ENCODE measurements at regions not wholly inside any gene's neighbourhood (a gene's known extent, or its start where the extent isn't known, plus 50 kb on each side); places are given as distances from the start of the nearest gene placed in this dataset.

DNA sequence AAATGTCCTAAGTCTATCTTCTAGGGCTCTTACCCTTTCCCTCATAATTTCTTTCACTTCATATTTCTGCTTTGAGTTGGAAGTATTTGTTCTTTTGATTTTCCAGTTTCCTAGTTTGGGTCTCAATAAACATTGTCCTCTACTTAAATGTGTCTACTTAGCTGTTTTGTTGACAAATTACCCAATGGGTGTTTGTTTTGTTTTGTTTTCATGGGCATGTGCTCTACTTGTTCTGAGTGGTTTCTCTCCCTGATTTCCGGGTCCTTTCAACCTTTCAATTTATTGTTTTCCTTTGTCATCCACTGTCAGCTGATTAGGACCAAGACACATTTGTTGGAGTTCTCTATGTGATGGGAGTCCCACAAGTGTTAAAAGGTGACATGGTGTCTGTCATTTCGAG lies 1181.4 kb downstream of the RPA4 start:
- TF ChIP-seq EZH2phosphoT487 (IDR thresholded peaks at IDR 0.05; ENCODE audit: insufficient read depth, low read depth): no peak
- no peak for TF ChIP-seq EZH2 (IDR thresholded peaks at IDR 0.05; ENCODE audit: insufficient read depth, poor library complexity, severe bottlenecking)
- in situ Hi-C loops (cut with MboI): no loop called here
- H3K9me3 ChIP-seq (ENCODE audit: low read depth): no peaks in the 10 kb centered on the region
- no peaks in the 10 kb centered on the region for H3K27me3 ChIP-seq (replicated peaks; ENCODE audit: insufficient read depth)
- H3K9ac ChIP-seq: no peak overlapping the region
- no peaks in the 10 kb centered on the region for H4K20me1 ChIP-seq (ENCODE audit: insufficient read depth)
- no peaks in the 10 kb centered on the region for H3F3A ChIP-seq (ENCODE audit: insufficient read depth)
- H3K79me2 ChIP-seq (ENCODE audit: insufficient read depth): no peaks in the 10 kb centered on the region
- no peak overlapping the region for H3K27ac ChIP-seq
- H3K36me3 ChIP-seq (ENCODE audit: low read depth): no peaks in the 10 kb centered on the region
- 0 to 4% methylated on average over 2 of the region's 2 CpGs for WGBS, 2 experiments (ENCODE audit: low coverage in 1 of 2, low lambda C conversion rate in 2 of 2, missing lambda C conversion rate in 2 of 2)
- H3K4me1 ChIP-seq (ENCODE audit: insufficient read depth): no peaks in the 10 kb centered on the region
- no peak overlapping the region for H3K4me3 ChIP-seq
- H3K9me2 ChIP-seq (ENCODE audit: insufficient read depth): no peaks in the 10 kb centered on the region
- no peak overlapping the region for H3K4me2 ChIP-seq (ENCODE audit: unreplicated experiment)
- H2AFZ ChIP-seq: no peak overlapping the region
- no peak for DNase-seq

DNA sequence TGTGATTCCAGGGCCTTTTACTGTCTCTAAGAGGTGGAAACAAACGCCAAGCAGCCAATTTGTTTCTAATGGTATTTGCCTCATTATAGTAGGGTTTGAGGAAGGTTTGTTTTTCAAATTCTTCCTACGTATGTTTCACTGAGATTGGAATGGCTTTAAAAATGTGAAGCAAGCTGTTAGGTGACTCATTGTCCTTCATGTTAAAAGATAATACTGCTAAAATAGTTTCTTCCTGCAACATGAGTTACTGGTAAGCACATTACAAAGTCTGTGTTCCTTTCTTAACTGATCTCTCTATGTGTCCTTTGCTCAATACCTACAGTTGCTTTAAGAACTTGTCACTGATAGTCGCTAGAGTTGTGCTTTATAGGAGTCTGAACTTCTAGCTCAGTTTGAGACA lies 1183.9 kb downstream of the RPA4 start:
- H3K27ac ChIP-seq: no peak overlapping the region
- no peak for TF ChIP-seq EZH2 (IDR thresholded peaks at IDR 0.05; ENCODE audit: insufficient read depth, poor library complexity, severe bottlenecking)
- TF ChIP-seq EZH2phosphoT487 (IDR thresholded peaks at IDR 0.05; ENCODE audit: insufficient read depth, low read depth): no peak

DNA sequence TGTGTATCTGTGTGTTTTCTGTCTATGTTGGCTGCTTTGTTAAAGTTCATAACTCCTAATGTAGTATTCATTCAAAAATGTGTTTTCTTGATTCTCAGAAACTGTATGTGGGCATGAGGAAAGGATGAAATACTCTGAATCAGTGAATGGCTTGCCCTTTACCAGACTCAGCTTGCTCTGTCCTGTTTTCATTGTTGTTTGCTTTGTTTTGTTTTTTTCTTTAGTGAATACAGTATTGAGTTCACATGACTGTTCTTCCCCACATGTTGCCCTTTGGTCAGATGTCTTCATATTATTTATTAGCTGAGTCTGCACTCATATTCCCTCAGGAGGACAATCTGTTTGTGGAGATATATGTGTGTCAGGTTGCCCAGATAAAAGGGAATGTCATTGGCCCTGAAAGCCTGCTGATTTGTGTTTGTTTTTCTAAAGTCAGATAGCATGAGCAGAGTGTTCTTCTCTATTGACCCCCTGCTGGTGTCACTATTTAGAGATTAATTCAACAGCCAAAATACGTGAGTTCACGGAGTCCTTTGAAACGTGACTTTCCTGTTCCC lies 1184.4 kb downstream of the RPA4 start:
- no peak for TF ChIP-seq EZH2phosphoT487 (IDR thresholded peaks at IDR 0.05; ENCODE audit: insufficient read depth, low read depth)
- no peak for TF ChIP-seq EZH2 (IDR thresholded peaks at IDR 0.05; ENCODE audit: insufficient read depth, poor library complexity, severe bottlenecking)

More for the DNA sequence above, 1183.9 kb downstream of the RPA4 start:
- H3K4me3 ChIP-seq: no peak overlapping the region
- H3K27me3 ChIP-seq (replicated peaks; ENCODE audit: insufficient read depth): no peaks in the 10 kb centered on the region
- H3K36me3 ChIP-seq (ENCODE audit: low read depth): no peaks in the 10 kb centered on the region
- H3K9me2 ChIP-seq (ENCODE audit: insufficient read depth): no peaks in the 10 kb centered on the region
- H3K9me3 ChIP-seq (ENCODE audit: low read depth): no peaks in the 10 kb centered on the region
- no peaks in the 10 kb centered on the region for H3F3A ChIP-seq (ENCODE audit: insufficient read depth)
- in situ Hi-C loops (cut with MboI): no loop called here
- H3K4me1 ChIP-seq (ENCODE audit: insufficient read depth): no peaks in the 10 kb centered on the region
- DNase-seq: no peak
- no peaks in the 10 kb centered on the region for H3K79me2 ChIP-seq (ENCODE audit: insufficient read depth)
- no peak overlapping the region for H3K4me2 ChIP-seq (ENCODE audit: unreplicated experiment)
- no peak overlapping the region for H3K9ac ChIP-seq
- WGBS, 2 experiments (ENCODE audit: low coverage in 1 of 2, low lambda C conversion rate in 2 of 2, missing lambda C conversion rate in 2 of 2): 25 to 33% methylated on average over 3 of the region's 3 CpGs
- H4K20me1 ChIP-seq (ENCODE audit: insufficient read depth): no peaks in the 10 kb centered on the region
- no peak overlapping the region for H2AFZ ChIP-seq

DNA sequence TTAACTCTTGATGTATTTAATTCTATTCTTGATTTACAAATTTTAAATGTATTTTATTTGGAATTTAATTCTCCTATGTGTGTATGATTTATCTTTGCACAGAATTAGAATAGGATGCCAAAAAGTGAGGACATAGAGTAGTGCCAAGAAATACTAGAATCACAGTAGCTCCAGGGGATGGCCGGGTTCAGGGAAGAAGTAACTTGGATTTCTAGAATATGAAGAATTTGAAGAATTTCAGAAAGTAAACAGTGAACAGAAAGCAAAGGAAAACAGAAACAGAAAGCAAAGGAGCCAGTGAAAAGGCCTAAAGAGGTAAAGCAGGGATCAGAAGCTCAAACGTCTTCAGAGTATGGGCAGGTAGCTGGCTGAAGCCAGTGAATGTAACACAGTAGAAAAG lies 1187.6 kb downstream of the RPA4 start:
- Histone ChIP-seq H3K4me2 (ENCODE audit: unreplicated experiment) (no peak overlapping the region), H3K79me2 (ENCODE audit: insufficient read depth) (no peaks in the 10 kb centered on the region), H3K4me1 (ENCODE audit: insufficient read depth) (no peaks in the 10 kb centered on the region), H3K9me2 (ENCODE audit: insufficient read depth) (no peaks in the 10 kb centered on the region), H3K4me3 (no peak overlapping the region), H2AFZ (no peak overlapping the region), H4K20me1 (ENCODE audit: insufficient read depth) (no peaks in the 10 kb centered on the region), H3K27me3 (replicated peaks; ENCODE audit: insufficient read depth) (no peaks in the 10 kb centered on the region), H3F3A (ENCODE audit: insufficient read depth) (no peaks in the 10 kb centered on the region), H3K36me3 (ENCODE audit: low read depth) (no peaks in the 10 kb centered on the region), H3K9ac (no peak overlapping the region), H3K27ac (no peak overlapping the region), H3K9me3 (ENCODE audit: low read depth) (no peaks in the 10 kb centered on the region)
- no peak for DNase-seq
- in situ Hi-C loops (cut with MboI): no loop called here
- 0 to 2% methylated on average over 2 of the region's 2 CpGs for WGBS, 2 experiments (ENCODE audit: low coverage in 1 of 2, low lambda C conversion rate in 2 of 2, missing lambda C conversion rate in 2 of 2)
- no peak for TF ChIP-seq EZH2 (IDR thresholded peaks at IDR 0.05; ENCODE audit: insufficient read depth, poor library complexity, severe bottlenecking)
- TF ChIP-seq EZH2phosphoT487 (IDR thresholded peaks at IDR 0.05; ENCODE audit: insufficient read depth, low read depth): no peak

More for the DNA sequence above, 1184.4 kb downstream of the RPA4 start:
- 18 to 28% methylated on average over 3 of the region's 3 CpGs for WGBS, 2 experiments (ENCODE audit: low coverage in 1 of 2, low lambda C conversion rate in 2 of 2, missing lambda C conversion rate in 2 of 2)
- Histone ChIP-seq H3K79me2 (ENCODE audit: insufficient read depth) (no peaks in the 10 kb centered on the region), H3F3A (ENCODE audit: insufficient read depth) (no peaks in the 10 kb centered on the region), H3K4me2 (ENCODE audit: unreplicated experiment) (no peak overlapping the region), H3K27ac (no peak overlapping the region), H3K9ac (no peak overlapping the region), H3K9me3 (ENCODE audit: low read depth) (no peaks in the 10 kb centered on the region), H4K20me1 (ENCODE audit: insufficient read depth) (no peaks in the 10 kb centered on the region), H3K4me3 (no peak overlapping the region), H3K27me3 (replicated peaks; ENCODE audit: insufficient read depth) (no peaks in the 10 kb centered on the region), H2AFZ (no peak overlapping the region), H3K4me1 (ENCODE audit: insufficient read depth) (no peaks in the 10 kb centered on the region), H3K36me3 (ENCODE audit: low read depth) (no peaks in the 10 kb centered on the region), H3K9me2 (ENCODE audit: insufficient read depth) (no peaks in the 10 kb centered on the region)
- in situ Hi-C loops (cut with MboI): no loop called here
- no peak for DNase-seq

DNA sequence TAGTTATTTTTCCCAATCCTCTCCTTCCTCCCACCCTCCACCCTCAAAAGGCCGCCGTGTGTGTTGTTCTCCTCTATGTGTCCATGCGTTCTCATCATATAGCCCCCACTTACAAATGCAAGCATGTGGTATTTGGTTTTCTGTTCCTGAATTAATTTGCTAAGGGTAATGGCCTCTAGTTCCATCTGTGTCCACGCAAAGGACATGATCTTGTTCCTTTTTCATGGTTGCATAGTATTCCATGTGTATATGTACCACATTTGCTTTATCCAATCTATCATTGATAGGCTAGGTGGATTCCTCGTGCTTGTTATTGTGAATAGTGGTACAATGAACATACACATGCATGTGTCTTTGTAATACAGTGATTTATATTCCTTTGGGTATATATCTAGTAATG lies 1193.7 kb downstream of the RPA4 start:
- Histone ChIP-seq H3K9ac (no peak overlapping the region), H3K9me3 (ENCODE audit: low read depth) (no peaks in the 10 kb centered on the region), H3K27me3 (replicated peaks; ENCODE audit: insufficient read depth) (no peaks in the 10 kb centered on the region), H4K20me1 (ENCODE audit: insufficient read depth) (no peaks in the 10 kb centered on the region), H3K79me2 (ENCODE audit: insufficient read depth) (no peaks in the 10 kb centered on the region), H3K4me3 (no peak overlapping the region), H3K9me2 (ENCODE audit: insufficient read depth) (no peaks in the 10 kb centered on the region), H2AFZ (no peak overlapping the region), H3K4me2 (ENCODE audit: unreplicated experiment) (no peak overlapping the region), H3K36me3 (ENCODE audit: low read depth) (no peaks in the 10 kb centered on the region), H3F3A (ENCODE audit: insufficient read depth) (no peaks in the 10 kb centered on the region), H3K27ac (no peak overlapping the region), H3K4me1 (ENCODE audit: insufficient read depth) (no peaks in the 10 kb centered on the region)
- 40 to 44% methylated on average over 5 of the region's 5 CpGs for WGBS, 2 experiments (ENCODE audit: low coverage in 1 of 2, low lambda C conversion rate in 2 of 2, missing lambda C conversion rate in 2 of 2)
- TF ChIP-seq EZH2phosphoT487 (IDR thresholded peaks at IDR 0.05; ENCODE audit: insufficient read depth, low read depth) (no peak), EZH2 (IDR thresholded peaks at IDR 0.05; ENCODE audit: insufficient read depth, poor library complexity, severe bottlenecking) (no peak)
- no peak for DNase-seq
- in situ Hi-C loops (cut with MboI): no loop called here

All from GM23248 (cell line).